GM23338 (cell line): ENCODE measurements at regions not wholly inside any gene's neighbourhood (a gene's known extent, or its start where the extent isn't known, plus 50 kb on each side); places are given as distances from the start of the nearest gene placed in this dataset.

Source experiments
- ATAC-seq: fragments of 200-7000 bp; cut with Tn5 transposase; 3 replicates; pipeline ENCODE4 v1.9.1; 2020
- DNase-seq: peaks from one replicate; pipeline ENCODE4 v3.0.0-alpha.2; 2015; ENCODE audit warnings: low spot score
- H2AFZ ChIP-seq: fragments of 200-600 bp; sonication (generic); 2 replicates; pipeline ENCODE4 v1.8.0; 2016; ENCODE audit warnings: antibody characterized with exemption, mild to moderate bottlenecking, moderate library complexity
- H3F3A ChIP-seq: fragments of 200-600 bp; sonication (generic); replicated peaks from 2 replicates; pipeline ENCODE4 v1.8.0; 2017; ENCODE audit warnings: antibody characterized with exemption, mixed run types, low read depth
- H3K27ac ChIP-seq: fragments of 200-600 bp; sonication (generic); 2 replicates; pipeline ENCODE4 v1.6.1; 2016; ENCODE audit warnings: low read depth
- H3K27me3 ChIP-seq: fragments of 200-600 bp; sonication (generic); 2 replicates; pipeline ENCODE4 v1.8.0; 2016; ENCODE audit warnings: mild to moderate bottlenecking, mixed run types, moderate library complexity; ENCODE audit not compliant: insufficient read depth
- H3K36me3 ChIP-seq: fragments of 200-600 bp; sonication (generic); 2 replicates; pipeline ENCODE4 v1.8.0; 2016; ENCODE audit warnings: mild to moderate bottlenecking; ENCODE audit not compliant: insufficient read depth
- H3K4me1 ChIP-seq: fragments of 200-600 bp; sonication (generic); 2 replicates; pipeline ENCODE4 v1.8.0; 2016; ENCODE audit warnings: mild to moderate bottlenecking, moderate library complexity; ENCODE audit not compliant: insufficient read depth
- H3K4me2 ChIP-seq: fragments of 200-600 bp; sonication (generic); 2 replicates; pipeline ENCODE4 v1.7.1; 2017; ENCODE audit warnings: mixed run types
- H3K4me3 ChIP-seq: fragments of 200-600 bp; sonication (generic); 2 replicates; pipeline ENCODE4 v1.6.1; 2016; ENCODE audit warnings: mixed run types
- H3K79me2 ChIP-seq: fragments of 200-600 bp; sonication (generic); replicated peaks from 2 replicates; pipeline ENCODE4 v1.8.0; 2017; ENCODE audit warnings: mild to moderate bottlenecking; ENCODE audit not compliant: insufficient read depth
- H3K9me2 ChIP-seq: fragments of 200-600 bp; sonication (generic); 2 replicates; pipeline ENCODE4 v1.8.0; 2017; ENCODE audit not compliant: insufficient read depth
- H4K20me1 ChIP-seq: fragments of 200-600 bp; sonication (generic); replicated peaks from 2 replicates; pipeline ENCODE4 v1.8.0; 2017; ENCODE audit warnings: mild to moderate bottlenecking; ENCODE audit not compliant: insufficient read depth
- H3K27ac Mint-ChIP-seq: 2 replicates; pipeline ENCODE4 v1.8.0; 2020; ENCODE audit warnings: inconsistent platforms, mild to moderate bottlenecking, moderate library complexity, mixed read lengths
- H3K27me3 Mint-ChIP-seq: 3 replicates; pipeline ENCODE4 v1.8.0; 2022; ENCODE audit warnings: low read depth, mild to moderate bottlenecking, moderate library complexity, mixed read lengths, inconsistent platforms; ENCODE audit not compliant: insufficient read depth, poor library complexity
- H3K36me3 Mint-ChIP-seq: 3 replicates; pipeline ENCODE4 v1.8.0; 2021; ENCODE audit warnings: low read depth, mild to moderate bottlenecking, inconsistent platforms, moderate library complexity, mixed read lengths
- H3K4me1 Mint-ChIP-seq: 3 replicates; pipeline ENCODE4 v1.8.0; 2020; ENCODE audit warnings: mild to moderate bottlenecking, inconsistent platforms, mixed read lengths
- H3K4me3 Mint-ChIP-seq: 3 replicates; pipeline ENCODE4 v1.8.0; 2021; ENCODE audit warnings: moderate library complexity, mild to moderate bottlenecking, inconsistent platforms, mixed read lengths
- H3K9me3 Mint-ChIP-seq: 3 replicates; pipeline ENCODE4 v1.8.0; 2020; ENCODE audit warnings: moderate library complexity, mild to moderate bottlenecking, inconsistent platforms, mixed read lengths
- CREB1 ChIP-seq: fragments of 250-450 bp; sonication (Bioruptor Pico); IDR thresholded peaks from 2 replicates; pipeline ENCODE4 v1.5.0; 2020; ENCODE audit warnings: low read depth, mild to moderate bottlenecking, moderate library complexity
- CTCF ChIP-seq, 2 experiments: fragments of 200-600 bp in 1 of 2; sonication (generic) in 1 of 2; conservative IDR thresholded peaks; 2 replicates each; pipeline versions ENCODE4 v1.5.1 to v1.6.1; 2016 to 2017; ENCODE audit warnings: antibody characterized with exemption in 2 of 2, low read depth in 2 of 2, mild to moderate bottlenecking in 2 of 2, moderate library complexity in 1 of 2
- ETS1 ChIP-seq: IDR thresholded peaks from 2 replicates; pipeline ENCODE4 v1.6.1; 2016; ENCODE audit warnings: antibody characterized with exemption
- EZH2 ChIP-seq: fragments of 200-600 bp; sonication (generic); IDR thresholded peaks from one replicate; pipeline ENCODE4 v1.8.0; 2017; ENCODE audit warnings: antibody characterized with exemption, mild to moderate bottlenecking, low read depth; ENCODE audit not compliant: unreplicated experiment
- EZH2phosphoT487 ChIP-seq: fragments of 200-600 bp; sonication (generic); IDR thresholded peaks from one replicate; pipeline ENCODE4 v1.8.1; 2018; ENCODE audit warnings: antibody characterized with exemption; ENCODE audit not compliant: unreplicated experiment
- JUNB ChIP-seq: IDR thresholded peaks from one replicate; pipeline ENCODE4 v1.6.1; 2016; ENCODE audit warnings: antibody characterized with exemption; ENCODE audit not compliant: unreplicated experiment
- NANOG ChIP-seq: IDR thresholded peaks from 2 replicates; pipeline ENCODE4 v1.6.1; 2016; ENCODE audit warnings: antibody characterized with exemption, borderline replicate concordance
- POLR2AphosphoS5 ChIP-seq: IDR thresholded peaks from 2 replicates; pipeline ENCODE4 v1.6.1; 2016; ENCODE audit warnings: antibody characterized with exemption, low read depth
- REST ChIP-seq: IDR thresholded peaks from one replicate; pipeline ENCODE4 v1.6.1; 2018; ENCODE audit warnings: antibody characterized with exemption; ENCODE audit not compliant: unreplicated experiment
- STAT1 ChIP-seq: IDR thresholded peaks from one replicate; pipeline ENCODE4 v1.6.1; 2016; ENCODE audit warnings: antibody characterized with exemption; ENCODE audit not compliant: unreplicated experiment
- ZNF114 ChIP-seq: fragments of 250-450 bp; sonication (Bioruptor Pico); IDR thresholded peaks from 2 replicates; pipeline ENCODE4 v1.5.0; 2020; ENCODE audit warnings: mild to moderate bottlenecking, moderate library complexity
- ZNF331 ChIP-seq: fragments of 250-450 bp; sonication (Bioruptor Pico); IDR thresholded peaks from 2 replicates; pipeline ENCODE4 v1.5.0; 2020; ENCODE audit warnings: low read depth, mild to moderate bottlenecking, moderate library complexity
- ZNF462 ChIP-seq: fragments of 250-450 bp; sonication (Bioruptor Pico); IDR thresholded peaks from 2 replicates; pipeline ENCODE4 v1.5.0; 2020; ENCODE audit warnings: mild to moderate bottlenecking, moderate library complexity

GRCh38 chr5:58013542-58014258 is 446.2 kb downstream of the PLK2 start:
- DNase-seq (no peak), ATAC-seq (no peak)
- Mint-ChIP-seq H3K9me3 (no peaks in the 10 kb centered on the region), H3K27me3 (no peaks in the 10 kb centered on the region), H3K4me3 (no peak overlapping the region), H3K4me1 (peaks cover 7% of the 10 kb centered on the region; the same call in 1 of the 3 replicates), H3K27ac (no peak overlapping the region), H3K36me3 (no peaks in the 10 kb centered on the region)
- no peak overlapping the region for H3K27ac ChIP-seq
- no peaks in the 10 kb centered on the region for H3K9me2 ChIP-seq
- TF ChIP-seq EZH2phosphoT487 (no peak), ETS1 (no peak), STAT1 (no peak), CTCF (conservative IDR thresholded peaks at IDR 0.05; ENCODE audit: low read depth in 2 of 2) (no peak), EZH2 (no peak), CREB1 (CRISPR knock-in tag) (no peak), REST (no peak), POLR2AphosphoS5 (no peak), ZNF462 (no peak), ZNF331 (CRISPR knock-in tag) (no peak), ZNF114 (CRISPR knock-in tag) (no peak), JUNB (no peak), NANOG (no peak)
- no peaks in the 10 kb centered on the region for H3K79me2 ChIP-seq
- no peak overlapping the region for H3K4me3 ChIP-seq
- H3K27me3 ChIP-seq = no peaks in the 10 kb centered on the region
- H3K4me2 ChIP-seq = no peak overlapping the region
- no peak overlapping the region for H2AFZ ChIP-seq
- H3K36me3 ChIP-seq = no peaks in the 10 kb centered on the region
- H3F3A ChIP-seq = no peaks in the 10 kb centered on the region
- H4K20me1 ChIP-seq = no peaks in the 10 kb centered on the region
- H3K4me1 ChIP-seq = no peaks in the 10 kb centered on the region
